ENCODE measurements at regions not wholly inside any gene's neighbourhood (a gene's known extent, or its start where the extent isn't known, plus 50 kb on each side); places are given as distances from the start of the nearest gene placed in this dataset.

GRCh38 chr2:66273933-66274490 lies 160.9 kb upstream of the MEIS1 start:
- Histone ChIP-seq H3K79me2 (ENCODE audit: insufficient read depth, low read length) (no peaks in the 10 kb centered on the region), H3K27me3 (ENCODE audit: insufficient read depth, low read length, poor library complexity, severe bottlenecking) (no peaks in the 10 kb centered on the region), H3K4me3 (ENCODE audit: low read length, poor library complexity, severe bottlenecking) (no peak overlapping the region), H3K4me2 (ENCODE audit: low read depth, low read length, poor library complexity, severe bottlenecking) (no peak overlapping the region), H3K9me2 (replicated peaks; ENCODE audit: low read depth, low read length) (no peaks in the 10 kb centered on the region; the same call in 1 of the 2 replicates), H3F3A (ENCODE audit: low read depth) (no peaks in the 10 kb centered on the region), H2AFZ (ENCODE audit: low read length) (no peak overlapping the region), H3K4me1 (ENCODE audit: insufficient read depth, low read length, poor library complexity, severe bottlenecking) (no peaks in the 10 kb centered on the region), H3K9ac (ENCODE audit: low read depth, low read length, poor library complexity, severe bottlenecking) (no peak overlapping the region), H4K20me1 (ENCODE audit: insufficient read depth, low read length, poor library complexity, severe bottlenecking) (no peaks in the 10 kb centered on the region), H3K36me3 (ENCODE audit: insufficient read depth, low read length) (no peaks in the 10 kb centered on the region), H3K9me3 (ENCODE audit: insufficient read depth, low read depth, low read length) (no peaks in the 10 kb centered on the region)
- TF ChIP-seq CTCF (conservative IDR thresholded peaks at IDR 0.05; ENCODE audit: low read length) (no peak), EZH2phosphoT487 (IDR thresholded peaks at IDR 0.05; ENCODE audit: borderline replicate concordance) (no peak)

DNA sequence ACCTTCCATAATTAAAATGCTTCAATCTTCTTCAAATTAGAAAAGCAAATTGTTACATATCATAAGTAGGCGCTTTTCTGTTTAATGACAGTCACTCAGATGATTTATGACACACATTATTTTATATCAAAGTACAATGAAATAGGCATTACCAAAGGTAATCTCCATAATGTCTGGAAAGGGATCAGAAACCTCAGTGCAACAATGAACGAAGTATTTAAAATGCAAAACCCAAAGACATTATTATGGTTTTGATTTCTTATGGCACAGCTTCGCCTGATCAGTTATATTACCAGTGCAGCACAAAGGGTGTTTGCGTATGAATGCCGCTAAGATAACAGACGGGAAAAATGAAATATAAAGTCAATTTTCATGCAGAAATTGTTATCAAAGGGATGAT lies 162.2 kb upstream of the MEIS1 start:
- Histone ChIP-seq H3K27me3 (ENCODE audit: insufficient read depth, low read length, poor library complexity, severe bottlenecking) (no peaks in the 10 kb centered on the region), H3K79me2 (ENCODE audit: insufficient read depth, low read length) (no peaks in the 10 kb centered on the region), H3K4me2 (ENCODE audit: low read depth, low read length, poor library complexity, severe bottlenecking) (no peak overlapping the region), H3K4me1 (ENCODE audit: insufficient read depth, low read length, poor library complexity, severe bottlenecking) (no peaks in the 10 kb centered on the region), H3K9ac (ENCODE audit: low read depth, low read length, poor library complexity, severe bottlenecking) (no peak overlapping the region), H3K36me3 (ENCODE audit: insufficient read depth, low read length) (no peaks in the 10 kb centered on the region), H3K4me3 (ENCODE audit: low read length, poor library complexity, severe bottlenecking) (no peak overlapping the region), H4K20me1 (ENCODE audit: insufficient read depth, low read length, poor library complexity, severe bottlenecking) (no peaks in the 10 kb centered on the region), H2AFZ (ENCODE audit: low read length) (no peak overlapping the region), H3K9me2 (replicated peaks; ENCODE audit: low read depth, low read length) (no peaks in the 10 kb centered on the region; the same call in 1 of the 2 replicates), H3F3A (ENCODE audit: low read depth) (no peaks in the 10 kb centered on the region), H3K9me3 (ENCODE audit: insufficient read depth, low read depth, low read length) (no peaks in the 10 kb centered on the region)
- TF ChIP-seq EZH2phosphoT487 (IDR thresholded peaks at IDR 0.05; ENCODE audit: borderline replicate concordance): no peak
- TF ChIP-seq CTCF (conservative IDR thresholded peaks at IDR 0.05; ENCODE audit: low read length): no peak

- Histone ChIP-seq H4K20me1 (ENCODE audit: insufficient read depth, low read length, poor library complexity, severe bottlenecking) (no peaks in the 10 kb centered on the region), H2AFZ (ENCODE audit: low read length) (no peak overlapping the region), H3K9ac (ENCODE audit: low read depth, low read length, poor library complexity, severe bottlenecking) (no peak overlapping the region), H3K27me3 (ENCODE audit: insufficient read depth, low read length, poor library complexity, severe bottlenecking) (no peaks in the 10 kb centered on the region), H3K9me2 (replicated peaks; ENCODE audit: low read depth, low read length) (no peaks in the 10 kb centered on the region; the same call in 1 of the 2 replicates), H3K36me3 (ENCODE audit: insufficient read depth, low read length) (no peaks in the 10 kb centered on the region), H3K9me3 (ENCODE audit: insufficient read depth, low read depth, low read length) (no peaks in the 10 kb centered on the region), H3K79me2 (ENCODE audit: insufficient read depth, low read length) (no peaks in the 10 kb centered on the region), H3K4me1 (ENCODE audit: insufficient read depth, low read length, poor library complexity, severe bottlenecking) (no peaks in the 10 kb centered on the region), H3F3A (ENCODE audit: low read depth) (no peaks in the 10 kb centered on the region), H3K4me2 (ENCODE audit: low read depth, low read length, poor library complexity, severe bottlenecking) (no peak overlapping the region), H3K4me3 (ENCODE audit: low read length, poor library complexity, severe bottlenecking) (no peak overlapping the region)
- no peak for TF ChIP-seq CTCF (conservative IDR thresholded peaks at IDR 0.05; ENCODE audit: low read length)
- no peak for TF ChIP-seq EZH2phosphoT487 (IDR thresholded peaks at IDR 0.05; ENCODE audit: borderline replicate concordance)
Measured at GRCh38 chr2:66271777-66272176, 163.1 kb upstream of the MEIS1 start.

All from Loucy (cell line).